HG03565 (cell line): ENCODE measurements at regions not wholly inside any gene's neighbourhood (a gene's known extent, or its start where the extent isn't known, plus 50 kb on each side); places are given as distances from the start of the nearest gene placed in this dataset.
A peak's percentile ranks its signal among the peaks of the same experiment; 100 is the strongest.

Source experiments
- ATAC-seq: cut with Tn5 transposase; IDR thresholded peaks from one replicate; pipeline ENCODE4 v1.9.1; 2021; ENCODE audit warnings: mild to moderate bottlenecking, moderate library complexity; ENCODE audit not compliant: unreplicated experiment

- ATAC-seq, result no peak
Measured at GRCh38 chr6:90435207-90435899, 138.7 kb upstream of the BACH2 start.

DNA sequence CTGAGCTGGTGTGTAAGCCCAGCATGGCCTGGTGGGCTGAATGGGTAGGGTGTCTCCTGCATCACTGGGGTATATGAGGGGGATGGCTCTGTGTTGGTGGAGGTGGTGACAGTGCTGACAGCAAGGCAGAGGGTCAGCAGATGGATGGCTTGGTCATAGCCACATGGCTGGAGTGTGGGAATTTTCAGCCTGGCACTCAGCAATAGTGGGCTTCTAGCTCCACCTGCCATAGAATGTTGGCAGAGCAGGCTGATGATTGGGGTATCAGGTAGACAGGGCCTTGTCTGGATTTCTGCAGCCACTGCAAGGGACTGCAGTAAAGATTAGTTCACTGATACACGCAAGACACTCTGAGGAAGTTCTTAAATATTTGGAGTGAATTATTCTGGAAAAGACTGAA, 137.5 kb upstream of the BACH2 start:
- no peak for ATAC-seq

DNA sequence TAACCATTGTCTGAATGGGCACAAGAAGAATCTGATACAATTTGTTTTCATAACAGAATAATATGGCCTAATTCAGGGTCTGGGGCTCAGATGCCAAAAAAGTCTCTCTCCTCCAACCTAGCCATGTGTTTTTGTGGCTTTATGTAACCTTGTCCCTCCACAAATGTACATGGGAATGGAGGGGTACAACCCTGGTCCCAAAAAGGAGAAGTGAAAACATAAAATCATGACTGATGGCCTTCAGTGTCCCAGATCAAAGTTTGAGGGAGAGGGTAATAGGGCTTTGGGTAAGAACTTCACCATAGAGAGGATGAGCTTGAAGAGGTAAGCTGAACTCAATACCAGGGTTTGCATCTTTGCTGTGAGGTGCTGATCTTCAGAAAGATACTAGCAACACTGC, 136.3 kb upstream of the BACH2 start:
- ATAC-seq, result no peak

- no peak for ATAC-seq
Measured at GRCh38 chr6:90432041-90432775, 135.6 kb upstream of the BACH2 start.

- ATAC-seq, result no peak
Measured at GRCh38 chr6:90431576-90431975, 134.9 kb upstream of the BACH2 start.

DNA sequence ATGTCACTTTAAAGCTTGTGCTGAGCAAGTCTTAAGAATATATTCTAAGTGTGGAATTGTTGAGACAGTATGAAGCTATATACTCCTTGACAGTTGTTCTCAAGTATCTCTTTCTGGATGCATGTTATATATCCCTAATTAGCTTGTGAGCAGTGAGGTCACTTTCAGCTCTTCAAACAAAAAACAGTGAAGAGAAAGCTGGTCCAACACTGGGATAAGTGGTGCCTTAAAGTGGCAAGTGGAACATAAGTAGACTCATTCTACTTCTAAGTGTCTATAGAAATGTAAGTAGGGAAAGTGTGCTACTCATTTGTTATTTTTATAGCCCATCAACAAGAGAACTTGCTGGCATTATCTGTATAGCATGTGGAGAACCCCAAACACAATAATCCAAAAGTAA, 133.1 kb upstream of the BACH2 start:
- no peak for ATAC-seq

- ATAC-seq, result no peak
Measured at GRCh38 chr6:90428514-90428913, 131.9 kb upstream of the BACH2 start.

DNA sequence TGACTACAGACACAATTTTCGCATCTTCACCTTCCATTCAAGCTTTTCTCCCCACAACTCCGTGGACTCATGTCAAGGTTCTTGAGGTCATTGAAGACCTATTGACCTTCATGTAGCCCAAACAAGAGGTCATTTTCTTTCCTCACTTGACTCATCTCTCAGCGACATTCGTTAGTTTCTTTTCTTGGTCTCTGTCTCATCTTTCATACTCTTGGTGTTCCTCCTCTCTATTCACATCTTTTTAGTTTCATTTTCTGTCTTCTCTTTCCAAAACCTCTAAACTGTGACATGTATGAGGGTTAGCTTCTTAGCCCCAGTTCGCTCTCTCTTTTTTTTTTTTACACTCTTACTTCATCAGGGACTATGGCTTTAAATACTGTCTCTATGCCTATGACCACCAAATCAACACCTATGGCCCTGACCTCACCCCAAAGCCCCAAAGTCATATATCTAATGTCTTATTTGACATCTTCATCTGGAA, 128.6 kb upstream of the BACH2 start:
- ATAC-seq, result peak; percentile 96

GRCh38 chr6:90424580-90424979, 127.9 kb upstream of the BACH2 start:
- no peak for ATAC-seq

DNA sequence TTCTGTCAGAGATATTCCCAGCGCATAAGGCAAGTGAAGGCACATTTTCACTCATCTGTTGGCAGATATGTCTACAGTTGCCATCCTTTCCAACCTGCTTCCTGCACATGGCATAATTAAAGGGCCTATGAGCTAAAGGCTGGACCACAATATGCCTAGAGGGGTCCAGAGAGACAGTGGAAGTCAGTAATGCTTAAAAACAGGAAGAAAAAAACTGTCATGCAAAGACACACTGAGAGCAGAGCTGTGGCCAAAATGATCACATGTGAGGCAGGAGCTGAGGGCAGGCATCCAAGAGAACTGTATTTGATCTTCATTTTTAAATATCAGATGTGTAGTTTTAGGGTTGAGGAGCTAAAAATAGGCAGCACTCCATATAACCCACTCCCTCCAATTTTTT, 125.0 kb upstream of the BACH2 start:
- no peak for ATAC-seq

GRCh38 chr6:90420500-90420899, 123.9 kb upstream of the BACH2 start:
- no peak for ATAC-seq

GRCh38 chr6:90417385-90417784, 120.7 kb upstream of the BACH2 start:
- no peak for ATAC-seq

DNA sequence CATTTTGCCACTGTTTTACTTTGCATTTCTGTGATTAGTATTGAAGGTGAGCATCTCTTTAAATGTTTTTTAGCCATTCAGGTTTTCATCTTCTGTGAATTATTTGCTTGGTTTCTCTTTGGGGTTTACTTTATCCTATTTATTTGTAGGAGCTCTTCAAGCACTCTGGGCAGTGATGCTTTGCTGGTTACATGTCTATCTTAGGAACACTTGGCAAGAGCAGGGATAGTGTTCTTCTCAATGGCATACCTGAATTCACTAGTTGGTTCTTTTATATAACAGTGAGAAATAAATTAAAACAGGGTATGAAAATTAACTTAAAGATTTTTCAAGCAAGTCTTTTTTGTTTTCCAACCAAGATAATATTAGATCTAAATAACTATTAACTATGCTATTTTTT, 119.7 kb upstream of the BACH2 start:
- ATAC-seq, result no peak

GRCh38 chr6:90415178-90415577, 118.5 kb upstream of the BACH2 start:
- ATAC-seq, result no peak

DNA sequence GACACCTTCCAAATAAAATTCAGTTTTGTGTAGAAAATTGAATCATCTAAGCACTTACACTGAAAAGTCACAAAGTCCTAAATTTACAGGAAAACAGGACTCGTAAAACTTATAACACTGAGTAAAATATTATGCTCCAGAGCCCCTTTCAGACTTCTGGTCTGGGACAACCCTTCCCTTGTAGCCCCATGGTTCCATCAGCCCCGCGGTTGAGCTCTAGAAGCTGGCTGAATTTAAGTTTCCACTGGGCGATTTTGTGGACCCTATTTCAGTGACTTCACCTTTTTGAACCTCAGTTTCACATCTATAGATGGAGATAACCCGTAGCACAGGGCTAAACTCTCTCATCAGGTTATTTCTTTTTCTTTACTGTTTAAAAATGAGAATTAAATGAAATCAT, 117.7 kb upstream of the BACH2 start:
- ATAC-seq, result no peak

GRCh38 chr6:90413867-90414266, 117.2 kb upstream of the BACH2 start:
- peak; percentile 28 for ATAC-seq

GRCh38 chr6:90413396-90413795, 116.8 kb upstream of the BACH2 start:
- ATAC-seq, result no peak

DNA sequence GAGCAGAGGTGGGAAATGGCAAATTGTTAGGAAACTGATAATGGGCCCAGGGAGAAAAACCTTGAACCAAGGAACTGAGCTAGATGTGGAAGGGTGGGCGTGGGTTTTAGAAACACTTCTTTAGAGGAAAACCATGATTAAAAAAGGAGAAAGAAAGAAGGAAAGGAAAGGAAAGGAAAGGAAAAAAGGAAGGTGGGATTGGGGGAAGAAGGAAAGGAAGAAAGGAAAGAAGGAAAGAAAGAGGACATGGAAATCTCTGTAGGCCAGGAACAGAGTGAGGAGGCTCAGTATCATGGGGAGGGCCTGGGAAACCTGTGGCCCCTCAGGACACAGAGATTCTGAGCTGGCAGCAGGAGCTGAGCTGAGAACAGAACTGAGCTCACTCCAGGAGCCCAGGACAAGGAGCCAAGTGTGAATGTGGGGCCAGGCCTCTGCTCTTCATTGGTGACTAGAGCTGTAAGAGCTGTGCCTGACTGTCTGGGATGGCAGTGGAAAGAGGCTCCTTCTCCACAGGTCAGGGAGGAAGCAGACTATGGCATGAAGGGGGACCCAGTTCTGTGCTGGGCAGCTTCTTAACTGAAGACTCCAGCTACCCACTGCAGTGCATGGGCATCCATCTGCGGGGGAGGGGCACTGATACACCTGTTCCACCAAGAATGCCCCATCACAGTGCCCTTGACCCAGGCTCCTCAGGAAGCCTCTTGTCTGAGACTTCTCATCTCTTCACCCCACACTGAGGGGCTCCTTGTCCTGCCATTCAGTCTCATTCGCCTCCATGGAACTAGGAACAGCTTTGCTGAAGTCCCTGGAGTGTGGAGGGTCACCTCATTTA, 116.1 kb upstream of the BACH2 start:
- no peak for ATAC-seq

DNA sequence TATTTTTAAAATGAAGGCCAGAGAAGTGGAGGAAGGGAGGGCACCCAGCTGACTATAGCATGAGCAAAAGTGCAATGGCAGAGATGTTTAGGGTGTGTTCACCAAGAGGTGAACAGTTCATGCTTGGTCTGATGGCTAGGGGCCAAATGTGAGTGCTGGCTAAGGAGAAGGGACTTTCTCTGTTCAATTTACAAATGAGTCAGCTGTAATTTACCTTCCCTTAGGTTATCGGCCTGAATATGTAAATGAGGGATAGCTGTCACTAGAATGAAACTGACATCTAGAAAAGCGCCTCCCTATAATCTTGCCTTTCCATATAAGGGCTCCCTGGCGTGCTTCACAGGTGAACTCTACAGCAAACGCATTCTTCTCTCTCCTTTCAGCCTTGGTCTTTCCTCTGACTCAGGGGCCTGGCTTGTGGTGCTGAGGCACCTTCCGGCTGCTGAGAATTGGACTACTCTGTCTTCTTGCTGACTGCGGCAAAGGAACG, 114.7 kb upstream of the BACH2 start:
- ATAC-seq, result peak; percentile 94

GRCh38 chr6:90409700-90410099, 113.1 kb upstream of the BACH2 start:
- ATAC-seq, result no peak

DNA sequence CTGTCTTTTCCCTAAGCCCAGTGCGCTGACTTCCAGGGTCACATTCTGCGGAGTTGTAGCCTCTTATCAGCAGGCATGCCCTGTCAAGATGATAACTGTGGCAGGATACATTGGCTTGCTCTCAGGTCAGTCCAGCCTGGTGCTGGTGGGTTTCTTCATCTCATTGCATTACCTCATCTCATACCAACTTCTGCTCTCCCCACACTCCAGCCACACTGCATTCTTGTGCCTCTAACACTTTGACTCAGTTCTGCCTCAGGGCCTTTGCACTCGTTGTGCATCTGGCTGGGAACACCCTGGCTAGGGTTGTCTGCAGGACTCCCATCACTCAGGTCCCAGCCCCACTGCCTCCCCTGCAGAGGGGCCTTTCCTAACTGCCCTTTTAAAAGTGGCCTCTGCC, 110.3 kb upstream of the BACH2 start:
- no peak for ATAC-seq
